ENCODE measurements at regions not wholly inside any gene's neighbourhood (a gene's known extent, or its start where the extent isn't known, plus 50 kb on each side); places are given as distances from the start of the nearest gene placed in this dataset.

DNA sequence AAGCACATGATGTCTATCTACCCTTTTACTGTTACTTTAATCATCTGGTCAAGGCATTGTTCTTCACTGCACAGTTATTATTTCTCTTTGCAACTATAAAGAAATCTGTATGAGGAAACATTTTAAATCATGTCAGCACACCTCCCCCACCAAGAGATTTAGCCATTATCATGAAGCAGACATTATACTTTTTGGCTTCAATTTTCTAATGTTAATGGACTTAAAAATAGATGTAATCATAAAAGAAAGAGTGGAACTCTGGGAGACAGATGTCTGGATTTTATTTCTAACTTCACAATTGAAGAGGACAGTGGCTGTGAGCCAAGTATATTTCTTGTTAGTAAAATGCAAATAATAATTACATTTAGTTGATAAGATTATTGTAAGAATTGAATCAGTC lies 932.4 kb downstream of the TAF11L14 start:
- TF ChIP-seq, protein P1, sequence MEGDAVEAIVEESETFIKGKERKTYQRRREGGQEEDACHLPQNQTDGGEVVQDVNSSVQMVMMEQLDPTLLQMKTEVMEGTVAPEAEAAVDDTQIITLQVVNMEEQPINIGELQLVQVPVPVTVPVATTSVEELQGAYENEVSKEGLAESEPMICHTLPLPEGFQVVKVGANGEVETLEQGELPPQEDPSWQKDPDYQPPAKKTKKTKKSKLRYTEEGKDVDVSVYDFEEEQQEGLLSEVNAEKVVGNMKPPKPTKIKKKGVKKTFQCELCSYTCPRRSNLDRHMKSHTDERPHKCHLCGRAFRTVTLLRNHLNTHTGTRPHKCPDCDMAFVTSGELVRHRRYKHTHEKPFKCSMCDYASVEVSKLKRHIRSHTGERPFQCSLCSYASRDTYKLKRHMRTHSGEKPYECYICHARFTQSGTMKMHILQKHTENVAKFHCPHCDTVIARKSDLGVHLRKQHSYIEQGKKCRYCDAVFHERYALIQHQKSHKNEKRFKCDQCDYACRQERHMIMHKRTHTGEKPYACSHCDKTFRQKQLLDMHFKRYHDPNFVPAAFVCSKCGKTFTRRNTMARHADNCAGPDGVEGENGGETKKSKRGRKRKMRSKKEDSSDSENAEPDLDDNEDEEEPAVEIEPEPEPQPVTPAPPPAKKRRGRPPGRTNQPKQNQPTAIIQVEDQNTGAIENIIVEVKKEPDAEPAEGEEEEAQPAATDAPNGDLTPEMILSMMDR (IDR thresholded peaks at IDR 0.05) = no peak
- no peak for TF ChIP-seq SIN3A (IDR thresholded peaks at IDR 0.05; ENCODE audit: borderline replicate concordance, insufficient read depth, low read depth, low read length)
- TF ChIP-seq POLR2AphosphoS5 (IDR thresholded peaks at IDR 0.05; ENCODE audit: low read depth, low read length) = no peak
